ENCODE measurements at regions not wholly inside any gene's neighbourhood (a gene's known extent, or its start where the extent isn't known, plus 50 kb on each side); places are given as distances from the start of the nearest gene placed in this dataset.

DNA sequence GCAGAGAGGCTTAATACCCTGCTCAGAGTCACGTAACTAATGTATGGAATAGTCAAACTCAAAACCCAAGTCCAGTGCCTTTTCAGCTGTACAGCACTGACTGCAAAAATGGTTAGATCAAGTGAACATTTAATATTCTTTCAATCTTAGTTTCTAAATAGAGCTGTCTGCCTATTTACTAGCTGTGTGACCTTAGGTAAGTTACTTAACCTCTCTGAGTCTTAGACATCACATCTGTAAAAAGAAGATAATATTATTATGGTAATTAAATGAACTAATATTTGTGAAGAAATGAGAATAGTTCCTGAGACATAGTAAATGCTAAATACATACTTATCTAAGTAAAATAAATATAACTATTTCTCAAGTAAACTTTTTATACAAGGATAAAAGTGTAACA, 235.5 kb downstream of the SAMD5 start:
- no peak for TF ChIP-seq POLR2AphosphoS5 (IDR thresholded peaks at IDR 0.05; ENCODE audit: low read depth, low read length)
- no peak for TF ChIP-seq POLR2A (IDR thresholded peaks at IDR 0.05; ENCODE audit: low read depth, low read length)
- TF ChIP-seq TAF1 (IDR thresholded peaks at IDR 0.05; ENCODE audit: borderline replicate concordance, low read depth, low read length): no peak
